Osteoblast (primary cell): ENCODE measurements at regions not wholly inside any gene's neighbourhood (a gene's known extent, or its start where the extent isn't known, plus 50 kb on each side); places are given as distances from the start of the nearest gene placed in this dataset.

ENCODE experiments used
- DNase-seq: peaks from one replicate; pipeline ENCODE4 v3.0.0; 2011; ENCODE audit warnings: low spot score, mixed read lengths; ENCODE audit not compliant: insufficient read length; ENCODE audit errors: missing footprints
- H2AFZ ChIP-seq: 2 replicates; pipeline ENCODE4 v1.6.0; 2011; ENCODE audit warnings: mild to moderate bottlenecking, low read length
- H3K27ac ChIP-seq: 2 replicates; pipeline ENCODE4 v1.5.1; 2011; ENCODE audit warnings: mild to moderate bottlenecking, low read depth, low read length, moderate library complexity
- H3K27me3 ChIP-seq: 2 replicates; pipeline ENCODE4 v1.6.0; 2012; ENCODE audit warnings: mild to moderate bottlenecking, control low read depth, inconsistent platforms, low read length, moderate library complexity; ENCODE audit not compliant: insufficient read depth
- H3K36me3 ChIP-seq: 2 replicates; pipeline ENCODE4 v1.5.1; 2011; ENCODE audit warnings: mild to moderate bottlenecking, low read length, control low read depth, moderate library complexity; ENCODE audit not compliant: insufficient read depth
- H3K4me1 ChIP-seq: 2 replicates; pipeline ENCODE4 v1.5.1; 2011; ENCODE audit warnings: mild to moderate bottlenecking, low read length, control low read depth, moderate library complexity; ENCODE audit not compliant: insufficient read depth
- H3K4me2 ChIP-seq: 2 replicates; pipeline ENCODE4 v1.6.0; 2011; ENCODE audit warnings: mild to moderate bottlenecking, low read length; ENCODE audit not compliant: insufficient read depth
- H3K4me3 ChIP-seq: fragments of 200-600 bp; sonication (generic); 3 replicates; pipeline ENCODE4 v1.5.1; 2012; ENCODE audit warnings: mild to moderate bottlenecking, low read length, inconsistent platforms; ENCODE audit not compliant: insufficient read depth
- H3K79me2 ChIP-seq: 2 replicates; pipeline ENCODE4 v1.6.0; 2012; ENCODE audit warnings: mild to moderate bottlenecking, low read length, control low read depth, inconsistent platforms; ENCODE audit not compliant: insufficient read depth
- H3K9me3 ChIP-seq: 2 replicates; pipeline ENCODE4 v1.5.1; 2011; ENCODE audit warnings: low read depth, low read length, control low read depth
- H4K20me1 ChIP-seq: 2 replicates; pipeline ENCODE4 v1.6.0; 2012; ENCODE audit warnings: mild to moderate bottlenecking, low read length, control low read depth; ENCODE audit not compliant: insufficient read depth
- TF ChIP-seq, protein P1 (sequence below): IDR thresholded peaks from 2 replicates; pipeline ENCODE4 v1.5.1; 2011; ENCODE audit warnings: mild to moderate bottlenecking, low read depth, low read length, moderate library complexity; ENCODE audit errors: extremely low read depth

DNA sequence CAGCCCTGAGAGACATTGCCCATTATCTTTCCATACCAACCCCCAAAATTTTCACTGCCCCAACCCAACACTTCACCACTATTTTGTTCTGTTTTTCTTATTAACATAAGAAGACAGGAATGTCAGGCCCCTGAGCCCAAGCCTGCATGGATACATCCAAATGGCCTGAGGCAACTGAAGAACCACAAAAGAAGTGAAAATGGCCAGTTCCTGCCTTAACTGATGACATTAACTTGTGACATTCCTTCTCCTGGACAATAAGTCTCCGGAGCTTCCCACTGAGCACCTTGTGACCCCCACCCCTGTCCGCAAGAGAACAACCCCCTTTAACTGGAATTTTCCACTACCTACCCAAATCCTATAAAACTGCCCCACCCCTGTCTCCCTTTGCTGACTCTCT lies 1076.4 kb upstream of the GHITM start:
- Histone ChIP-seq H3K79me2 (no peaks in the 10 kb centered on the region), H3K4me2 (no peak overlapping the region), H2AFZ (no peak overlapping the region), H4K20me1 (no peaks in the 10 kb centered on the region), H3K9me3 (no peaks in the 10 kb centered on the region), H3K27me3 (no peaks in the 10 kb centered on the region), H3K27ac (no peak overlapping the region), H3K36me3 (no peaks in the 10 kb centered on the region), H3K4me3 (no peak overlapping the region), H3K4me1 (no peaks in the 10 kb centered on the region)
- TF ChIP-seq, protein P1, sequence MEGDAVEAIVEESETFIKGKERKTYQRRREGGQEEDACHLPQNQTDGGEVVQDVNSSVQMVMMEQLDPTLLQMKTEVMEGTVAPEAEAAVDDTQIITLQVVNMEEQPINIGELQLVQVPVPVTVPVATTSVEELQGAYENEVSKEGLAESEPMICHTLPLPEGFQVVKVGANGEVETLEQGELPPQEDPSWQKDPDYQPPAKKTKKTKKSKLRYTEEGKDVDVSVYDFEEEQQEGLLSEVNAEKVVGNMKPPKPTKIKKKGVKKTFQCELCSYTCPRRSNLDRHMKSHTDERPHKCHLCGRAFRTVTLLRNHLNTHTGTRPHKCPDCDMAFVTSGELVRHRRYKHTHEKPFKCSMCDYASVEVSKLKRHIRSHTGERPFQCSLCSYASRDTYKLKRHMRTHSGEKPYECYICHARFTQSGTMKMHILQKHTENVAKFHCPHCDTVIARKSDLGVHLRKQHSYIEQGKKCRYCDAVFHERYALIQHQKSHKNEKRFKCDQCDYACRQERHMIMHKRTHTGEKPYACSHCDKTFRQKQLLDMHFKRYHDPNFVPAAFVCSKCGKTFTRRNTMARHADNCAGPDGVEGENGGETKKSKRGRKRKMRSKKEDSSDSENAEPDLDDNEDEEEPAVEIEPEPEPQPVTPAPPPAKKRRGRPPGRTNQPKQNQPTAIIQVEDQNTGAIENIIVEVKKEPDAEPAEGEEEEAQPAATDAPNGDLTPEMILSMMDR = no peak
- DNase-seq = no peak

DNA sequence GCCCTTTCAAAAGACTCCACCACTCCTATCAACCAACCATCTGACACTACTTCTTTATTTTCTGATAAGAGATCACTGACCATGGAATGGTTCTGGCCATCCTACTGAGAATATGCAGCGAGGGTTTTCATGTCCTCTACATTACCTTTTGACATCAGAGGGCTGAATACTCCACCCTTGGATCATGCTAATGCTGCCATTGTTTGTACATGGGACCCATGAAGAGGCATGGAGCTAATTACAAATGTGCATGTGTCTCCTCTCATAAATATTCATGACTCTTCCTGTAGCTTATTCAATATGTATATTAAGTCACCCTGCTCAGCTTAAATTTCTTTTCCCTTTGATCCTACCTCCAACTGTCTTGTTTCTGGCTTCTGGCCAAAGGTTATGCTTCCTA lies 1065.8 kb upstream of the GHITM start:
- Histone ChIP-seq H3K4me1 (no peaks in the 10 kb centered on the region), H3K36me3 (no peaks in the 10 kb centered on the region), H3K27me3 (no peaks in the 10 kb centered on the region), H3K27ac (no peak overlapping the region), H4K20me1 (no peaks in the 10 kb centered on the region), H3K4me2 (no peak overlapping the region), H3K4me3 (no peak overlapping the region), H2AFZ (no peak overlapping the region), H3K9me3 (peaks cover 3% of the 10 kb centered on the region), H3K79me2 (no peaks in the 10 kb centered on the region)
- DNase-seq = no peak
- TF ChIP-seq, protein P1 = no peak

DNA sequence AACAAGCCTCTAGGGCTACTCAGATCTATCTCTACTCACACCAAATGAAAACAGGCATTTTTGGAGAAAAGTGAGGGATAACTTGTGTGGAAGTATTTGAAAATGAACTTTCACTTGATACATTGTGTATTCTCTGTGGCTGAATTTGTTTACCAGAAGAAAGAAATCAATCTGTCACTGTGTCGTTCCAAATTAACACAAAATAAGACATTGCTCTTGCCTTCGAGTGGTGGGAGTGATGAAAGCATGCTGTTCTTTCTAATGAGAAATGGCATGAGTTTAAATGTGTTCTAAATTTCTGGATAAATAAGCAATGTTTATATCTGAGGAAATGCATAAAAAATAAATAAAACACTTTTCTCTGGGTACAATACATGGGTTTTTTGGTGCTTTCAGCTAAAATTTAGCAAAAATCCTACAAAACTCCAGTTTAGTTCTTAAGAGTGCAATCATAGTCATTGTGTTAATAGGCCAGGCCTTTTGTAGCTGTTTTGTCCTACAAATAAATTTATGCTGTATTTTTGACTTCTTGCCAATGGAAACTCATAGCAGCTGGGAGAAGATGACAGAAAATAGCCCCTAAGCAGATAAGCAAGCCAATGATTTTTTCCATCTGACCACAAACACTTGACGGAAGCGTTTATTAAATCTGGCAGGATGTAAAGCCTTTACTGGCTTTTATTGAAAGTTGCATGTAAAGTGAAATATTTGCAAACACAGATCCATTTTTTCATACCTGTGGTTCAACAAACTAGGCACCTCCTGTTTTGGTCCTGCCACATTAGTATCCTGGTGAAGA lies 1064.1 kb upstream of the GHITM start:
- Histone ChIP-seq H3K79me2 (no peaks in the 10 kb centered on the region), H3K27me3 (no peaks in the 10 kb centered on the region), H3K36me3 (no peaks in the 10 kb centered on the region), H3K4me3 (no peak overlapping the region), H4K20me1 (no peaks in the 10 kb centered on the region), H3K4me1 (no peaks in the 10 kb centered on the region), H3K9me3 (peaks cover 3% of the 10 kb centered on the region), H2AFZ (no peak overlapping the region), H3K27ac (no peak overlapping the region), H3K4me2 (no peak overlapping the region)
- TF ChIP-seq, protein P1 = no peak
- no peak for DNase-seq

DNA sequence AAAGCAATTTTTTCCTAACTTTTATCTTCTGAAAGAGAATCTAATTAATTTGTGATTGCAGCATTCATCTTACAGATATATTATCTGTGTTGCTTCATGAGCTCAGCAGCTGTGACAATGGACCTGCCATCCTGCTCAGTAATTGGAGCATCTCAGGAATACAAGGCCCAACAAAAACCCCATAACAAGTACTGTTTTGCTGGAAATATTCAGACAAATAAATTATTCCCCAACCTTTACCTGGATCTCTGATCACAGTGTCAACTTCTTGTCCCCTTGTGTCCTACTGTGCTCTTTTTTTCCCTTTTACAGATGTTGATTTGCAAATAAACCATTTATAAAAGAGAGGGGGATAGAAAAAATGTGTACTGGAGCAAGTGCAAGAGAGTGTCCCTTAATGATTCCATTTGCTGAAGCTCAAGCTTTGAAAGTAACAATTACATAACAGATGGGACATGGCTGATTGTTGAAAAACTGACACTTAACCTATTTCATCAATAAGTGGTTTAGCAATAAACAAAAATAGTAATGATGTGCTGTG lies 1063.4 kb upstream of the GHITM start:
- TF ChIP-seq, protein P1 = no peak
- Histone ChIP-seq H3K79me2 (no peaks in the 10 kb centered on the region), H3K4me2 (no peak overlapping the region)

More for the DNA sequence above, 1063.4 kb upstream of the GHITM start:
- no peak overlapping the region for H3K27ac ChIP-seq
- H3K36me3 ChIP-seq = no peaks in the 10 kb centered on the region
- no peak overlapping the region for H3K4me3 ChIP-seq
- H3K27me3 ChIP-seq = no peaks in the 10 kb centered on the region
- no peaks in the 10 kb centered on the region for H3K4me1 ChIP-seq
- no peak overlapping the region for H2AFZ ChIP-seq
- H4K20me1 ChIP-seq = no peaks in the 10 kb centered on the region
- H3K9me3 ChIP-seq = peaks cover 3% of the 10 kb centered on the region
- no peak for DNase-seq
